Coronary artery (tissue), 2 donors: ENCODE measurements at regions not wholly inside any gene's neighbourhood (a gene's known extent, or its start where the extent isn't known, plus 50 kb on each side); places are given as distances from the start of the nearest gene placed in this dataset.

Source experiments
- DNase-seq: peaks from one replicate; pipeline ENCODE4 v3.0.0-alpha.2; 2017; ENCODE audit warnings: low spot score
- H3K27ac ChIP-seq, 2 donors: fragments of 200-600 bp; sonication (generic); one replicate each; pipeline ENCODE4 v1.5.1; 2016 to 2019
- H3K4me3 ChIP-seq: fragments of 200-600 bp; sonication (generic); 2 replicates; pipeline ENCODE4 v1.5.1; 2016; ENCODE audit warnings: mild to moderate bottlenecking, moderate library complexity
- CTCF ChIP-seq: fragments of 200-600 bp; sonication (generic); IDR thresholded peaks from one replicate; pipeline ENCODE4 v1.5.1; 2019; ENCODE audit warnings: antibody characterized with exemption

GRCh38 chr12:41706376-41706775 is 438.3 kb downstream of the GXYLT1 start:
- TF ChIP-seq CTCF, result no peak
- DNase-seq, result no peak
- Histone ChIP-seq H3K4me3 (no peak overlapping the region), H3K27ac (no peak overlapping the region)

- no peak overlapping the region for H3K27ac ChIP-seq
- TF ChIP-seq CTCF, result no peak
- no peak for DNase-seq
- no peak overlapping the region for H3K4me3 ChIP-seq
Measured at GRCh38 chr12:41701943-41702601, 442.6 kb downstream of the GXYLT1 start.

GRCh38 chr12:41700940-41701339 is 443.7 kb downstream of the GXYLT1 start:
- Histone ChIP-seq H3K27ac (no peak overlapping the region), H3K4me3 (no peak overlapping the region)
- TF ChIP-seq CTCF, result no peak
- DNase-seq, result no peak

- Histone ChIP-seq H3K4me3 (no peak overlapping the region), H3K27ac (no peak overlapping the region)
- no peak for TF ChIP-seq CTCF
- no peak for DNase-seq
Measured at GRCh38 chr12:41699658-41700057, 445.0 kb downstream of the GXYLT1 start.

- H3K4me3 ChIP-seq, result no peak overlapping the region
- no peak for DNase-seq
- no peak overlapping the region for H3K27ac ChIP-seq
- TF ChIP-seq CTCF, result no peak
Measured at GRCh38 chr12:41697161-41697560, 447.5 kb downstream of the GXYLT1 start.

GRCh38 chr12:41684997-41685396 is 459.7 kb downstream of the GXYLT1 start:
- TF ChIP-seq CTCF, result no peak
- Histone ChIP-seq H3K27ac (no peak overlapping the region), H3K4me3 (no peak overlapping the region)
- no peak for DNase-seq

- no peak for TF ChIP-seq CTCF
- DNase-seq, result no peak
- Histone ChIP-seq H3K4me3 (no peak overlapping the region), H3K27ac (no peak overlapping the region)
Measured at GRCh38 chr12:41683513-41684240, 461.0 kb downstream of the GXYLT1 start.
